ENCODE measurements at regions not wholly inside any gene's neighbourhood (a gene's known extent, or its start where the extent isn't known, plus 50 kb on each side); places are given as distances from the start of the nearest gene placed in this dataset.

DNA sequence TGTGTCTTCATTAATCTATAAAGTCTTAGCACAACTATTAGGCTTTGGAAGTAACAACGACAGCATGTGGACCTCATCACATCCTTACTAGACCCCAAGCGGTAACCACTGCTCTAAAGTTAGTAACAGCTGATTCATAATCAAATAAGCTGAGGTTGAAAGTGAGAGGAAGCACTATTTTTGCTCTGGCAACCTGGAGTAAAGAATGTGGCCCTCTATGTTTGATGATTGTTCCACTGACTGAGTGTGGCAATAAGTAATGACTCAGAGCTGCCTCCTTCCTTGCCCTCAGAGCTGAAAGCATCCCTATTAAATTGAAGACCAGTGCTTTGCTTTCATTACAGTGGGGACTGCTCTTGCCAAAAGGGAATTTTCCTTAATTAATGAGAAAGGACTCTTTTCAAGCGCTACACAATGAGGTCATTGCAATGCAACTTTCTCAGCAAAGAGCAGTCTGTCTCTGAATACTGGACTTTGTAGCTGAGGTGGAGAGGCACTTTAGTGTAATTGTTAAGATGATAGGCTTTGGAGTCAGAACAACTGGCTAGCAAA, 906.1 kb upstream of the RAG2 start:
- no peak overlapping the region for H3K4me3 ChIP-seq (ENCODE audit: low read depth, low read length)
- no peak for TF ChIP-seq CTCF (IDR thresholded peaks at IDR 0.05; ENCODE audit: insufficient read depth, low read length, severe bottlenecking)
- H3K36me3 ChIP-seq (ENCODE audit: control insufficient read depth, insufficient read depth, low read length) = no peaks in the 10 kb centered on the region
- FAIRE-seq (peak; percentile 13), DNase-seq (ENCODE audit: low read depth) (peak; percentile 94)
- no peaks in the 10 kb centered on the region for H3K27me3 ChIP-seq (ENCODE audit: control insufficient read depth, insufficient read depth, low read length)

DNA sequence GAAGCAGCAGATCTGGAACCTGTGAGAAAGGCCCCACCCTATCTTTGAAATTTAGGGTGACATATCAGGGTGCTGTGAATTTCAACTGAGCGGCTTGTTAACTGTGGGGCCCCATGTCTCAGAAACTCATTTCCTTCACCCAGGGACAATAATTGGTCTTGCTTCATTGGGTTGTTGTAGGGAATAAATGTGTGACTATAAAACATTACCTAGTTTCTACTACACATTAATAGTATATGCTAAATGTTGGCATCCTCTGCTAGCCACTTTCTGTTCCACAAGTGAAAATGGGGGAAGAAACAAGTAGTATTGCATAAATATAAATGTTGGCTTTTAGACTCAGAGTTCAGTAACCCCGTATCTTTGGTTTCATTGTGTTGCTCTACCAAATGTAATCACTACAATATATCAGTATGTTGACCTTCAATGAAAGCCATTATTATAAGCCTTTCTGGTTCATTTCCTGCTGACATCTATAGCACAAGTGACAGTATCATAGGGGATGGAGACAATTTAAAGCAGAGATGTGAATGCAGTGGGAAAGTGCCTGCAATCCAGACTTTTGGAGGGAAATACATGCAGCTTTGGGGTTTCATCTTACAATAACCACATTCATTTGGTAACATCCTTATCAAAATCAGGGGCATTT, 905.5 kb upstream of the RAG2 start:
- peak; percentile 58 for FAIRE-seq
- no peak for DNase-seq (ENCODE audit: low read depth)
- Histone ChIP-seq H3K36me3 (ENCODE audit: control insufficient read depth, insufficient read depth, low read length) (no peaks in the 10 kb centered on the region), H3K27me3 (ENCODE audit: control insufficient read depth, insufficient read depth, low read length) (no peaks in the 10 kb centered on the region), H3K4me3 (ENCODE audit: low read depth, low read length) (no peak overlapping the region)
- no peak for TF ChIP-seq CTCF (IDR thresholded peaks at IDR 0.05; ENCODE audit: insufficient read depth, low read length, severe bottlenecking)

DNA sequence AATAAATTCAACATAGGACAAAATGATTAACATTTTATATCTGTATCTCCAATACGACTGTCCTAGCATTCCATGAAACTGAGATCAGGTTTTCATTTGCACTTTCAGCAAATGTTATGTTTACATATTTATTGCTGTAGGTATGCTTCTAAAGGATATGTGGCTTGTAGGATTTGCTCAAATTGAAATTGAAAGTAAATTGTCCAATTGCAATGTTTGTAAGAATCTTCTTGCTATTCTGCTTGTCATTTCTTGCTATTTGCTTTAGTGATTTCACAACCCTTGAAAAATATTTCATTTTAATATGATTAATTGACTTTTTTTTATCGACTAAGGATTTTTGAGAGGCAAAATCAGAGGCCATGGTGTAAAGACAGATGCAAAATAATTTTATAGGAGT, 904.2 kb upstream of the RAG2 start:
- Histone ChIP-seq H3K4me3 (ENCODE audit: low read depth, low read length) (no peak overlapping the region), H3K36me3 (ENCODE audit: control insufficient read depth, insufficient read depth, low read length) (no peaks in the 10 kb centered on the region), H3K27me3 (ENCODE audit: control insufficient read depth, insufficient read depth, low read length) (no peaks in the 10 kb centered on the region)
- TF ChIP-seq CTCF (IDR thresholded peaks at IDR 0.05; ENCODE audit: insufficient read depth, low read length, severe bottlenecking) = no peak
- DNase-seq (ENCODE audit: low read depth) (peak; percentile 18), FAIRE-seq (no peak)

GRCh38 chr11:37500425-37500824, 902.4 kb upstream of the RAG2 start:
- FAIRE-seq (no peak), DNase-seq (ENCODE audit: low read depth) (peak; percentile 89)
- Histone ChIP-seq H3K4me3 (ENCODE audit: low read depth, low read length) (no peak overlapping the region), H3K27me3 (ENCODE audit: control insufficient read depth, insufficient read depth, low read length) (no peaks in the 10 kb centered on the region), H3K36me3 (ENCODE audit: control insufficient read depth, insufficient read depth, low read length) (no peaks in the 10 kb centered on the region)
- no peak for TF ChIP-seq CTCF (IDR thresholded peaks at IDR 0.05; ENCODE audit: insufficient read depth, low read length, severe bottlenecking)

GRCh38 chr11:37497326-37497725, 899.3 kb upstream of the RAG2 start:
- TF ChIP-seq CTCF (IDR thresholded peaks at IDR 0.05; ENCODE audit: insufficient read depth, low read length, severe bottlenecking) = no peak
- no peak for FAIRE-seq
- H3K27me3 ChIP-seq (ENCODE audit: control insufficient read depth, insufficient read depth, low read length) = no peaks in the 10 kb centered on the region
- no peak overlapping the region for H3K4me3 ChIP-seq (ENCODE audit: low read depth, low read length)
- no peaks in the 10 kb centered on the region for H3K36me3 ChIP-seq (ENCODE audit: control insufficient read depth, insufficient read depth, low read length)
- no peak for DNase-seq (ENCODE audit: low read depth)

- Histone ChIP-seq H3K4me3 (ENCODE audit: low read depth, low read length) (no peak overlapping the region), H3K27me3 (ENCODE audit: control insufficient read depth, insufficient read depth, low read length) (no peaks in the 10 kb centered on the region), H3K36me3 (ENCODE audit: control insufficient read depth, insufficient read depth, low read length) (no peaks in the 10 kb centered on the region)
- no peak for TF ChIP-seq CTCF (IDR thresholded peaks at IDR 0.05; ENCODE audit: insufficient read depth, low read length, severe bottlenecking)
- no peak for FAIRE-seq
- DNase-seq (ENCODE audit: low read depth) = peak; percentile 47
Observed at GRCh38 chr11:37496201-37496600, 898.2 kb upstream of the RAG2 start.

Data from bronchial epithelial cell (primary cell).